Right atrium auricular region (tissue), 2 donors: ENCODE measurements at regions not wholly inside any gene's neighbourhood (a gene's known extent, or its start where the extent isn't known, plus 50 kb on each side); places are given as distances from the start of the nearest gene placed in this dataset.
A peak's percentile ranks its signal among the peaks of the same experiment; 100 is the strongest.

Experiments
- DNase-seq: peaks from one replicate; pipeline ENCODE4 v3.0.0-alpha.2; 2019; ENCODE audit warnings: low spot score
- H3K27ac ChIP-seq, 2 donors: fragments of 200-600 bp; sonication (generic); 1 replicate in 1 of 2; 2 replicates in 1 of 2; pipeline ENCODE4 v1.5.1; 2016 to 2019
- H3K27me3 ChIP-seq, 2 donors: fragments of 200-600 bp; sonication (generic); one replicate each; pipeline versions ENCODE4 v1.5.1 to v1.6.0; 2017 to 2019
- H3K36me3 ChIP-seq: fragments of 200-600 bp; sonication (generic); one replicate; pipeline ENCODE4 v1.5.1; 2016
- H3K4me1 ChIP-seq, 2 donors: fragments of 200-600 bp; sonication (generic); one replicate each; pipeline versions ENCODE4 v1.5.1 to v1.6.0; 2017 to 2019
- H3K4me3 ChIP-seq, 2 donors: fragments of 200-600 bp; sonication (generic); 1 replicate in 1 of 2; 2 replicates in 1 of 2; pipeline ENCODE4 v1.5.1; 2017 to 2019; ENCODE audit warnings: mild to moderate bottlenecking in 1 of 2, moderate library complexity in 1 of 2
- H3K9me3 ChIP-seq, 2 donors: fragments of 200-600 bp; sonication (generic); one replicate each; pipeline ENCODE4 v1.5.1; 2019
- TF ChIP-seq, protein P1 (sequence below), 2 donors: fragments of 200-600 bp; sonication (generic); IDR thresholded peaks; one replicate each; pipeline ENCODE4 v1.5.1; 2019; ENCODE audit warnings: antibody characterized with exemption in 2 of 2

DNA sequence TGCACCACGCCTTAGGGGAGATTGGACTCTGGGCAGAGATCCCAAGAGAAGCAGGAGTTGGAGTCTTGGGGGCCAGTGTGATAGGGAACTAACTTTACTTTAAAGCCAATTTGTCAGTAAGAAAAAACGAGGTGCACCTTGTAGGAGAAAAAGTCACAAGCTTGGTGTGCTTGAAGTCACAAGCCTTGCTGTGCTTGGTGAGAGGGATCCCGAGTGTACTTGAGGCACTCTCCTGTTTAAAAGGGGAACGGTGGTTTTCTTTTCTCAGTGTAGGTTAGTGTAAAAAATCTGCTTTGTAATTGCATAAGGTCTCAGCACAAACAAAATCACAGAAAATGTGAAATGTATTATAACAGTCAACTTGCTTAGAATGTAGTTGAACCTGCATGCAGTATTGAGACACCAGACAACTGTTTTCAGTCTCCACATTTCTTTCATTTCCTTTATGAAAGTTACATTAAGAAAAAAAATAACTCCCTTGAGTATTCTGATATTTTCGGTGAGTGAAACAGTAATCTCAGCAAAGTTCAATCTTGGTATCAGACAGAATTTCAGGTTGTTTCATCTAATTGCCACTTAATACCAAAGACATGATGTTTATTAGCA is 111.1 kb upstream of the DUSP22 start:
- H3K36me3 ChIP-seq: no peaks in the 10 kb centered on the region
- no peak for DNase-seq
- TF ChIP-seq, protein P1, sequence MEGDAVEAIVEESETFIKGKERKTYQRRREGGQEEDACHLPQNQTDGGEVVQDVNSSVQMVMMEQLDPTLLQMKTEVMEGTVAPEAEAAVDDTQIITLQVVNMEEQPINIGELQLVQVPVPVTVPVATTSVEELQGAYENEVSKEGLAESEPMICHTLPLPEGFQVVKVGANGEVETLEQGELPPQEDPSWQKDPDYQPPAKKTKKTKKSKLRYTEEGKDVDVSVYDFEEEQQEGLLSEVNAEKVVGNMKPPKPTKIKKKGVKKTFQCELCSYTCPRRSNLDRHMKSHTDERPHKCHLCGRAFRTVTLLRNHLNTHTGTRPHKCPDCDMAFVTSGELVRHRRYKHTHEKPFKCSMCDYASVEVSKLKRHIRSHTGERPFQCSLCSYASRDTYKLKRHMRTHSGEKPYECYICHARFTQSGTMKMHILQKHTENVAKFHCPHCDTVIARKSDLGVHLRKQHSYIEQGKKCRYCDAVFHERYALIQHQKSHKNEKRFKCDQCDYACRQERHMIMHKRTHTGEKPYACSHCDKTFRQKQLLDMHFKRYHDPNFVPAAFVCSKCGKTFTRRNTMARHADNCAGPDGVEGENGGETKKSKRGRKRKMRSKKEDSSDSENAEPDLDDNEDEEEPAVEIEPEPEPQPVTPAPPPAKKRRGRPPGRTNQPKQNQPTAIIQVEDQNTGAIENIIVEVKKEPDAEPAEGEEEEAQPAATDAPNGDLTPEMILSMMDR (IDR thresholded peaks at IDR 0.05): no peak

DNA sequence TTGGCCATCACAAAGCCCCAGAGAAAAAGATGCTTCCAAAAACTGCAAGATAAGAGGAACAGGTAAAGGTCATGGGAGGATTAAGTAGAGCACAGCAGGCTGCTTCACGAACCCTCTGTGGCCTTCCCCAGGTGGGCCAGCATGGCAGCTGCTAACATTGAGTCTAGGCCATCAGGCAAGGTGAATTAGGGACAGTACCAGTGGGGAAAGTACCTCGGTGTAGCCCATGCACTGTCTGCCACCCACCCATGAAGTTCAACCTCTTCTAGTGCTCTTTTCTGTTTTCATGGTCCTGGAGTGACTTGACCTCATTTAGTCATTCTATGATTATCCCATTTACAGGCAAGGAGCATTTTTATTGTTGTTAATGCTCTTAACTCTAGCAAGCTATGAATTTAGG is 108.6 kb upstream of the DUSP22 start:
- H3K4me1 ChIP-seq: no peaks in the 10 kb centered on the region
- H3K9me3 ChIP-seq: no peaks in the 10 kb centered on the region
- no peaks in the 10 kb centered on the region for H3K27me3 ChIP-seq
- no peak overlapping the region for H3K4me3 ChIP-seq
- TF ChIP-seq, protein P1 (IDR thresholded peaks at IDR 0.05): no peak
- no peaks in the 10 kb centered on the region for H3K36me3 ChIP-seq
- H3K27ac ChIP-seq: no peak overlapping the region
- DNase-seq: no peak

More for the DNA sequence above, 111.1 kb upstream of the DUSP22 start:
- Histone ChIP-seq H3K9me3 (no peaks in the 10 kb centered on the region), H3K27ac (no peak overlapping the region), H3K4me1 (no peaks in the 10 kb centered on the region), H3K27me3 (no peaks in the 10 kb centered on the region), H3K4me3 (no peak overlapping the region)

DNA sequence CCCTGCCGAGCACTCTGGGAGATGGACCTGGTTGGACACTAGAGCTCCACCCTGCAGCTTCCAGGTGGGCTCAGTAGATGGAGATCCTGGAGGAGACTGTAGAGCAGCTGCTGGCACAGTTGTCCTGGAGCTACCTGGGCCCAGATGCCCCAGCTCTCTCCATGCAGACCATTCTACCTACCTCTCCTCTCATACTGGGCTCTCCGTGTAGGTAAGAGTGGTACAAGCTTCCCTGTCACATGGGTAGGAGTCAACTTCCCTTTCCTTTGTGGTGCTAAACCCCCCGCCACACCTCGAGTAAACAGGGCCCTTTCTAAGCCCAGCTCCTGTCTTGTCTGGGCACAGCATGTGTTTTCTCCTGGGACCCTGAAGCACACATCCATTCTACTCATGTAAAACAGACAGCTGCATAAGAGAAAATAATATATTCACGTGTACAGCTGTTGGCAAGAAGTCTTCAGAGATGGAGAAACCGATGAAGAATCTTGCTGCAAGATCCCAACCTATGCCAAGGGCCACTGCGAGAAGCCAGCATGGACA is 108.1 kb upstream of the DUSP22 start:
- H3K27me3 ChIP-seq: no peaks in the 10 kb centered on the region
- TF ChIP-seq, protein P1 (IDR thresholded peaks at IDR 0.05): no peak
- H3K4me3 ChIP-seq: no peak overlapping the region
- H3K9me3 ChIP-seq: no peaks in the 10 kb centered on the region
- H3K27ac ChIP-seq: no peak overlapping the region
- no peaks in the 10 kb centered on the region for H3K4me1 ChIP-seq
- no peak for DNase-seq
- no peaks in the 10 kb centered on the region for H3K36me3 ChIP-seq

DNA sequence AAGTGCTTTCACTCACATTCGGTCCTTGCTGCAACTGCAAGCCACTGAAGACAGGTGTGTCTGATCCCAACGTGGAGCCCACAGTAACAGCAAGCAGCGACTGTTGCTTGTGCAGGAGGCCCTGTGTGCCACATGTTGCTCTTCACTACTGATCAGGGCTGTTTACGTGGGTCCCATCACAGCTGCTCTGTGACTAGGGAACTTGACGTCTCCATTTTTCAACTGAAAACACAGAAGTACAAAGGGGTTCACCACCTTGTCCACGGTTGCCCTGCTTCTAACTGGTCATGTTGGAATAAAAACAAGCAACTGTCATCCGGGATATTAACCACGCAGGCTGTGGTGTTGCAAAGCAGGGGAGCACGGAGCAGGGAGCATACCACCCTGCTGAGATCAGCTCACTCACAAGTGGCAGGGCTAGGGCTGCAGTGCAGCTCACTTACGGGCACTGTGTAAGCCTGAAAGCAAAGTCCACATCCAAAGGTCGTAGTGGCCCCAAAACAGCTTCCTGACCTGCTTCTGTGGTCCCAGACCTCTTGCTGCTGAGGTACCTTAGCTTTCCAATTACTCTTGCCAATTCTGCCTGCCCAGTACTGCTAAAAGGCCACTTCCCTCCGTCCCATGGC is 105.8 kb upstream of the DUSP22 start:
- Histone ChIP-seq H3K27ac (no peak overlapping the region), H3K4me1 (no peaks in the 10 kb centered on the region), H3K9me3 (no peaks in the 10 kb centered on the region), H3K4me3 (no peak overlapping the region), H3K36me3 (no peaks in the 10 kb centered on the region), H3K27me3 (no peaks in the 10 kb centered on the region)
- TF ChIP-seq, protein P1 (IDR thresholded peaks at IDR 0.05): no peak
- peak; percentile 46 for DNase-seq

DNA sequence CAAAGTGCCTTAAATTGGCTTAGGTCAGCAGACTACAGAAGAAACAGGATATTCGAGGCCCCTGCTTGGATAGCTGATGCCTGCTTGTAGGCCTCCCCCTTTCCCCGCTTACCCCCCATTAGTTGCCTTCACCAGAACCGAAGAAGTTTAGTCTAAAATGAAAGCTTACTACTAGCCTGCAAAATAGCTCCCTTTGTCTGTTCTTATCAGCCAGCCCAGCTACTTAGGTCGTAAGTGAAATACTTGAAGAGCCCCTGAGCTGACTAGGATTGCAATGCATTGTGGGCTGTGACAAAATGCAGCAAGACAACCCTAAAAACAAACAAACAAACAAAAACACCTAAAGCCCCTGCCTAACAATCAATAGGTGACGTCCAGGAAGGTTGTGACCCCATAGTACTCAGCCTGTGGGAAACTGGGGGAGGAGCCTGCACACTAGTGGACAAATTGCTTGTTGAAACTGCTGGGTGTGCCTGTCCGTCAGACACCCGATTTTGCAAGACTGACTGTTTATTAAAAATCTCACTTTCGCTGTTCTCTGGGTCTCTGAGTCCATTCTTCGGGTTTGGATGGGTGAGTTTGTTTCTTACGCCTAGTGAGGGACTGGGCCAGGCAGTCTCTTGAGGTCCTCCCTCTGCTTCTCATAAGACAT is 105.0 kb upstream of the DUSP22 start:
- TF ChIP-seq, protein P1 (IDR thresholded peaks at IDR 0.05): no peak

More for the DNA sequence above, 105.0 kb upstream of the DUSP22 start:
- H3K27ac ChIP-seq: no peak overlapping the region
- H3K36me3 ChIP-seq: no peaks in the 10 kb centered on the region
- no peak for DNase-seq
- H3K9me3 ChIP-seq: no peaks in the 10 kb centered on the region
- H3K4me3 ChIP-seq: no peak overlapping the region
- H3K27me3 ChIP-seq: no peaks in the 10 kb centered on the region
- H3K4me1 ChIP-seq: no peaks in the 10 kb centered on the region
